GM12878 (cell line): ENCODE measurements at regions not wholly inside any gene's neighbourhood (a gene's known extent, or its start where the extent isn't known, plus 50 kb on each side); places are given as distances from the start of the nearest gene placed in this dataset.

Source experiments
- ATAC-seq: fragments of 200-7000 bp; cut with Tn5 transposase; 3 replicates; pipeline ENCODE4 v1.9.1; 2020; ENCODE audit warnings: mild to moderate bottlenecking, moderate library complexity
- BruUV-seq: library from RNA; stranded (reverse); fragments of 400-500 nt; replicated peaks from 2 replicates; lab custom pipeline; 2021; lab: Mats Ljungman, UMichigan
- CTCF ChIA-PET: fragments of 300-600 bp; sonication (Branson Sonifier 250); formaldehyde crosslinking; extraction: SDS; loops from one replicate; lab custom pipeline; 2021; ENCODE audit warnings: inconsistent platforms; lab: Yijun Ruan, JAX
- POLR2A ChIA-PET: fragments of 350-600 bp; formaldehyde crosslinking; extraction: SDS; loops from one replicate; lab custom pipeline; 2021; ENCODE audit warnings: inconsistent platforms; lab: Charles Lee
- RAD21 ChIA-PET: fragments of 300-600 bp; sonication (Branson Sonifier 250); formaldehyde crosslinking; loops from one replicate; lab custom pipeline; 2023; ENCODE audit warnings: antibody characterized with exemption; ENCODE audit not compliant: unreplicated experiment; lab: Charles Lee
- SMC1A ChIA-PET: fragments of 300-600 bp; sonication (Branson Sonifier 250); formaldehyde crosslinking; loops from one replicate; lab custom pipeline; 2023; ENCODE audit not compliant: unreplicated experiment, uncharacterized antibody; lab: Charles Lee
- DNase-seq: peaks from one replicate; pipeline ENCODE4 v3.0.0-alpha.2; 2011; ENCODE audit warnings: low read depth, low spot score
- FAIRE-seq: peaks from 3 replicates; lab custom pipeline; 2011; peaks lifted over from hg19 to GRCh38; lab: Jason Lieb, UNC
- H2AFZ ChIP-seq: 2 replicates; pipeline ENCODE4 v1.6.0; 2011; ENCODE audit warnings: low read depth, low read length, control low read depth; ENCODE audit not compliant: control insufficient read depth
- H3K27ac ChIP-seq: 2 replicates; pipeline ENCODE4 v1.5.1; 2011; ENCODE audit warnings: control low read depth; ENCODE audit not compliant: control insufficient read depth, insufficient read depth
- H3K27me3 ChIP-seq, 2 experiments: replicated peaks in 1 of 2; 2 replicates each; pipeline versions ENCODE4 v1.6.0 to v1.6.1; 2011; ENCODE audit warnings: low read length in 1 of 2; ENCODE audit not compliant: control insufficient read depth in 2 of 2, insufficient read depth in 2 of 2
- H3K36me3 ChIP-seq, 2 experiments: 2 replicates each; pipeline ENCODE4 v1.5.1; 2011; ENCODE audit warnings: low read length in 1 of 2; ENCODE audit not compliant: control insufficient read depth in 2 of 2, insufficient read depth in 2 of 2
- H3K4me1 ChIP-seq: 2 replicates; pipeline ENCODE4 v1.6.1; 2011; ENCODE audit warnings: mild to moderate bottlenecking, low read length, moderate library complexity, mixed read lengths; ENCODE audit not compliant: control insufficient read depth, insufficient read depth
- H3K4me2 ChIP-seq: 2 replicates; pipeline ENCODE4 v1.6.0; 2011; ENCODE audit warnings: control low read depth; ENCODE audit not compliant: control insufficient read depth, insufficient read depth
- H3K4me3 ChIP-seq: fragments of 200-600 bp; sonication (generic); 2 replicates; pipeline ENCODE4 v1.5.1; 2016
- H3K79me2 ChIP-seq: 2 replicates; pipeline ENCODE4 v1.6.0; 2011; ENCODE audit warnings: low read length; ENCODE audit not compliant: control insufficient read depth, insufficient read depth
- H3K9ac ChIP-seq: 2 replicates; pipeline ENCODE4 v1.8.0; 2011; ENCODE audit warnings: low read length, control low read depth, mixed read lengths; ENCODE audit not compliant: control insufficient read depth, insufficient read depth
- H3K9me3 ChIP-seq: replicated peaks from 3 replicates; pipeline ENCODE4 v1.5.1; 2011; ENCODE audit warnings: mild to moderate bottlenecking, low read length; ENCODE audit not compliant: control insufficient read depth, insufficient read depth
- H4K20me1 ChIP-seq: 2 replicates; pipeline ENCODE4 v1.6.0; 2011; ENCODE audit not compliant: control insufficient read depth, insufficient read depth
- CEBPB ChIP-seq, 2 experiments: fragments of 150-350 bp in 1 of 2; IDR thresholded peaks; 2 replicates each; pipeline ENCODE4 v1.6.1; 2012 to 2014; ENCODE audit warnings: low read depth in 2 of 2, low read length in 2 of 2, borderline replicate concordance in 1 of 2, inconsistent platforms in 1 of 2
- E4F1 ChIP-seq: fragments of 450-650 bp; IDR thresholded peaks from 2 replicates; pipeline ENCODE4 v1.6.1; 2018; ENCODE audit warnings: borderline replicate concordance, mild to moderate bottlenecking; ENCODE audit not compliant: partially characterized antibody
- ETV6 ChIP-seq, 2 experiments: fragments of 450-650 bp in 1 of 2; IDR thresholded peaks in 1 of 2; conservative IDR thresholded peaks in 1 of 2; 2 replicates each; pipeline ENCODE4 v1.6.1; 2014; ENCODE audit warnings: antibody characterized with exemption in 1 of 2, borderline replicate concordance in 1 of 2, low read depth in 1 of 2, mild to moderate bottlenecking in 1 of 2, moderate library complexity in 1 of 2
- MLLT1 ChIP-seq: fragments of 450-650 bp; IDR thresholded peaks from 2 replicates; pipeline ENCODE4 v1.6.1; 2016; ENCODE audit warnings: mild to moderate bottlenecking
- PKNOX1 ChIP-seq: fragments of 450-650 bp; IDR thresholded peaks from 2 replicates; pipeline ENCODE4 v1.6.1; 2016; ENCODE audit warnings: mild to moderate bottlenecking
- POLR2A ChIP-seq: IDR thresholded peaks from 2 replicates; pipeline ENCODE4 v1.6.1; 2011; ENCODE audit warnings: low read depth, mild to moderate bottlenecking, low read length
- POLR2AphosphoS2 ChIP-seq: IDR thresholded peaks from 2 replicates; pipeline ENCODE4 v1.6.1; 2011; ENCODE audit warnings: low read depth, mild to moderate bottlenecking, low read length, improper control_type of control experiment, moderate library complexity
- POU2F2 ChIP-seq: IDR thresholded peaks from 3 replicates; pipeline ENCODE4 v1.6.1; 2011; ENCODE audit warnings: low read depth, mild to moderate bottlenecking, low read length, borderline replicate concordance
- RFX5 ChIP-seq: IDR thresholded peaks from 2 replicates; pipeline ENCODE4 v1.6.1; 2011; ENCODE audit warnings: low read depth, low read length, improper control_type of control experiment
- SIX5 ChIP-seq: IDR thresholded peaks from 2 replicates; pipeline ENCODE4 v1.6.1; 2011; ENCODE audit warnings: mild to moderate bottlenecking, low read depth, low read length, moderate library complexity; ENCODE audit not compliant: severe bottlenecking
- SUZ12 ChIP-seq: fragments of 200-600 bp; sonication (generic); IDR thresholded peaks from one replicate; pipeline ENCODE4 v1.6.1; 2018; ENCODE audit warnings: antibody characterized with exemption, mild to moderate bottlenecking; ENCODE audit not compliant: unreplicated experiment
- ZNF384 ChIP-seq: IDR thresholded peaks from 2 replicates; pipeline ENCODE4 v1.6.1; 2012; ENCODE audit warnings: low read depth, mild to moderate bottlenecking, low read length, improper control_type of control experiment, borderline replicate concordance
- WGBS: methylation state at CpG from one replicate; pipeline ENCODE4 v1.1.6; 2016; ENCODE audit warnings: low lambda C conversion rate; ENCODE audit not compliant: insufficient replicate concordance, insufficient coverage; ENCODE audit errors: missing lambda C conversion rate; 5-methylcytosine and 5-hydroxymethylcytosine counted together
- in situ Hi-C: fragments of 300-500 bp; cut with MboI; formaldehyde crosslinking; loops from 9 replicates; pipeline ENCODE4 v1.14.3; 2018; ENCODE audit warnings: mixed read lengths
- intact Hi-C: fragments of 100-400 bp; cut with micrococcal nuclease; formaldehyde crosslinking; loops from one replicate; pipeline ENCODE4 v1.14.2; 2022; ENCODE audit not compliant: unreplicated experiment
- TF ChIP-seq, protein P1 (sequence below): fragments of 450-650 bp; IDR thresholded peaks from 2 replicates; pipeline ENCODE4 v1.6.1; 2018; ENCODE audit warnings: mild to moderate bottlenecking, low read depth, moderate library complexity; ENCODE audit not compliant: partially characterized antibody
- TF ChIP-seq, protein P2 (sequence below): IDR thresholded peaks from 2 replicates; pipeline ENCODE4 v1.6.1; 2011; ENCODE audit warnings: low read depth, mild to moderate bottlenecking, low read length, moderate library complexity, borderline replicate concordance; ENCODE audit errors: extremely low read depth
- TF ChIP-seq, protein P3 (sequence below): IDR thresholded peaks from 2 replicates; pipeline ENCODE4 v1.6.1; 2012; ENCODE audit warnings: low read depth, low read length, improper control_type of control experiment

DNA sequence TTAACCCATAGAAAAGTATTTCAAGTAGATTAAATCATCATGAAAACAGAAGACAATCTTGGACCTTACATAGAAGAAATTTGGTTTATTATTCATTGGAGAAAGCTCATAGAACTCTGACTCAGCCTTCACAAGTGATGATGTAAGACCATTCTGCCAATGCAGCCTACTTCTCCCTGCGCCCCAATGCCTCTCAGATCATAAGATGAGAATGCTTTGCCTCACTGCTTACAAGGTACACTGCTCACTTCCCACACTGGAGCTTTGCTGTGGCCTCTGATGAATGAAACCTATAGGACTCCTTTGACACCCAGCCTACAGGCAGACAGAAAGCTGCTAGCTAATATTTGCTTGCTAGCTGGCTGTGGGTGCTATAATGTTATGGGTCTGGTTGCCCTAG, 569.4 kb upstream of the STEAP1 start:
- Histone ChIP-seq H3K4me1 (no peaks in the 10 kb centered on the region), H3K79me2 (no peaks in the 10 kb centered on the region), H3K9ac (no peak overlapping the region), H3K27ac (no peak overlapping the region), H4K20me1 (no peaks in the 10 kb centered on the region), H2AFZ (no peak overlapping the region), H3K36me3 (no peaks in the 10 kb centered on the region), H3K4me3 (no peak overlapping the region), H3K4me2 (no peak overlapping the region), H3K27me3 (no peaks in the 10 kb centered on the region), H3K9me3 (no peaks in the 10 kb centered on the region)
- ChIA-PET CTCF (no interaction called here), RAD21 (no interaction called here), POLR2A (no interaction called here), SMC1A (no interaction called here)
- WGBS: 0% methylated on average over 1 of the region's 1 CpG
- intact Hi-C loops (no loop called here), in situ Hi-C loops (no loop called here)
- BruUV-seq: no TSS peak
- TF ChIP-seq, protein P1, sequence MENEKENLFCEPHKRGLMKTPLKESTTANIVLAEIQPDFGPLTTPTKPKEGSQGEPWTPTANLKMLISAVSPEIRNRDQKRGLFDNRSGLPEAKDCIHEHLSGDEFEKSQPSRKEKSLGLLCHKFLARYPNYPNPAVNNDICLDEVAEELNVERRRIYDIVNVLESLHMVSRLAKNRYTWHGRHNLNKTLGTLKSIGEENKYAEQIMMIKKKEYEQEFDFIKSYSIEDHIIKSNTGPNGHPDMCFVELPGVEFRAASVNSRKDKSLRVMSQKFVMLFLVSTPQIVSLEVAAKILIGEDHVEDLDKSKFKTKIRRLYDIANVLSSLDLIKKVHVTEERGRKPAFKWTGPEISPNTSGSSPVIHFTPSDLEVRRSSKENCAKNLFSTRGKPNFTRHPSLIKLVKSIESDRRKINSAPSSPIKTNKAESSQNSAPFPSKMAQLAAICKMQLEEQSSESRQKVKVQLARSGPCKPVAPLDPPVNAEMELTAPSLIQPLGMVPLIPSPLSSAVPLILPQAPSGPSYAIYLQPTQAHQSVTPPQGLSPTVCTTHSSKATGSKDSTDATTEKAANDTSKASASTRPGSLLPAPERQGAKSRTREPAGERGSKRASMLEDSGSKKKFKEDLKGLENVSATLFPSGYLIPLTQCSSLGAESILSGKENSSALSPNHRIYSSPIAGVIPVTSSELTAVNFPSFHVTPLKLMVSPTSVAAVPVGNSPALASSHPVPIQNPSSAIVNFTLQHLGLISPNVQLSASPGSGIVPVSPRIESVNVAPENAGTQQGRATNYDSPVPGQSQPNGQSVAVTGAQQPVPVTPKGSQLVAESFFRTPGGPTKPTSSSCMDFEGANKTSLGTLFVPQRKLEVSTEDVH: no peak
- no peak for TF ChIP-seq MLLT1
- no peak for TF ChIP-seq POLR2AphosphoS2
- TF ChIP-seq PKNOX1: no peak
- no peak for TF ChIP-seq POLR2A
- no peak for TF ChIP-seq ZNF384
- no peak for TF ChIP-seq SIX5
- TF ChIP-seq POU2F2: no peak
- TF ChIP-seq ETV6 (conservative IDR thresholded peaks at IDR 0.05 in 1 of 2, IDR thresholded peaks at IDR 0.05 in 1 of 2; ENCODE audit: borderline replicate concordance in 1 of 2, low read depth in 1 of 2): no peak
- TF ChIP-seq E4F1: no peak
- TF ChIP-seq, protein P2, sequence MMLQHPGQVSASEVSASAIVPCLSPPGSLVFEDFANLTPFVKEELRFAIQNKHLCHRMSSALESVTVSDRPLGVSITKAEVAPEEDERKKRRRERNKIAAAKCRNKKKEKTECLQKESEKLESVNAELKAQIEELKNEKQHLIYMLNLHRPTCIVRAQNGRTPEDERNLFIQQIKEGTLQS: no peak
- TF ChIP-seq, protein P3, sequence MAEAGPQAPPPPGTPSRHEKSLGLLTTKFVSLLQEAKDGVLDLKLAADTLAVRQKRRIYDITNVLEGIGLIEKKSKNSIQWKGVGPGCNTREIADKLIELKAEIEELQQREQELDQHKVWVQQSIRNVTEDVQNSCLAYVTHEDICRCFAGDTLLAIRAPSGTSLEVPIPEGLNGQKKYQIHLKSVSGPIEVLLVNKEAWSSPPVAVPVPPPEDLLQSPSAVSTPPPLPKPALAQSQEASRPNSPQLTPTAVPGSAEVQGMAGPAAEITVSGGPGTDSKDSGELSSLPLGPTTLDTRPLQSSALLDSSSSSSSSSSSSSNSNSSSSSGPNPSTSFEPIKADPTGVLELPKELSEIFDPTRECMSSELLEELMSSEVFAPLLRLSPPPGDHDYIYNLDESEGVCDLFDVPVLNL: no peak
- no peak for TF ChIP-seq RFX5
- no peak for TF ChIP-seq CEBPB (IDR thresholded peaks at IDR 0.05; ENCODE audit: borderline replicate concordance in 1 of 2, low read depth in 2 of 2, low read length in 2 of 2)
- TF ChIP-seq SUZ12: no peak
- FAIRE-seq: no peak
- ATAC-seq: no peak
- no peak for DNase-seq
